Upper lobe of left lung (tissue), 6 donors: ENCODE measurements at regions not wholly inside any gene's neighbourhood (a gene's known extent, or its start where the extent isn't known, plus 50 kb on each side); places are given as distances from the start of the nearest gene placed in this dataset.
A peak's percentile ranks its signal among the peaks of the same experiment; 100 is the strongest.
"Not testable (repeated sequence)": the region's sequence is repeated elsewhere in the genome, so short reads cannot be mapped to it uniquely, and the experiment has no call there.

ENCODE experiments used
- ATAC-seq, 2 donors: fragments of 200-7000 bp; cut with Tn5 transposase; one replicate each; pipeline ENCODE4 v1.9.1; 2022; ENCODE audit warnings: mild to moderate bottlenecking in 2 of 2, moderate library complexity in 2 of 2; ENCODE audit not compliant: low FRiP score in 2 of 2
- DNase-seq, 2 donors: peaks; one replicate each; pipeline ENCODE4 v3.0.0-alpha.2; 2019 to 2020
- H3K27ac ChIP-seq, 4 donors: fragments of 200-600 bp; sonication (generic); one replicate each; pipeline ENCODE4 v1.5.1; 2016 to 2019
- H3K27me3 ChIP-seq, 4 donors: fragments of 200-600 bp; sonication (generic); one replicate each; pipeline ENCODE4 v1.5.1; 2017 to 2019
- H3K36me3 ChIP-seq, 4 donors: fragments of 200-600 bp; sonication (generic); one replicate each; pipeline ENCODE4 v1.5.1; 2016 to 2019
- H3K4me1 ChIP-seq, 4 donors: fragments of 200-600 bp; sonication (generic); one replicate each; pipeline ENCODE4 v1.5.1; 2018 to 2019
- H3K4me3 ChIP-seq, 4 donors: fragments of 200-600 bp; sonication (generic); one replicate each; pipeline ENCODE4 v1.5.1; 2017 to 2019; ENCODE audit warnings: mild to moderate bottlenecking in 2 of 4, moderate library complexity in 1 of 4
- H3K9me3 ChIP-seq, 4 donors: fragments of 200-600 bp; sonication (generic); one replicate each; pipeline ENCODE4 v1.5.1; 2018 to 2019
- CTCF ChIP-seq, 6 experiments: fragments of 450-650 bp in 4 of 6; fragments of 200-600 bp in 2 of 6; sonication (generic) in 2 of 6; IDR thresholded peaks; one replicate each; pipeline ENCODE4 v1.5.1; 2016 to 2019; ENCODE audit warnings: antibody characterized with exemption in 6 of 6
- EP300 ChIP-seq, 4 donors: sonication (generic); formaldehyde crosslinking; IDR thresholded peaks; one replicate each; pipeline ENCODE4 v1.5.1; 2017; ENCODE audit warnings: antibody characterized with exemption in 4 of 4, control low read depth in 2 of 4
- POLR2A ChIP-seq, 4 donors: fragments of 450-650 bp; IDR thresholded peaks; one replicate each; pipeline ENCODE4 v1.5.1; 2016 to 2017; ENCODE audit warnings: antibody characterized with exemption in 4 of 4, mild to moderate bottlenecking in 2 of 4
- POLR2AphosphoS5 ChIP-seq, 2 donors: sonication (generic); formaldehyde crosslinking; IDR thresholded peaks; one replicate each; pipeline ENCODE4 v1.5.1; 2017; ENCODE audit warnings: antibody characterized with exemption in 2 of 2
- WGBS, 2 donors: methylation state at CpG; one replicate each; pipeline ENCODE4 v1.1.5; 2017 to 2018; 5-methylcytosine and 5-hydroxymethylcytosine counted together
- donor health status: DM: no; HTN: no; CAD: no; lungs with moderate emphysema.
- donor health status: DM: no; HTN: yes; CAD: no; lungs with severe emphysema.

GRCh38 chr9:12416716-12417115, 276.5 kb upstream of the TYRP1 start:
- TF ChIP-seq EP300 (IDR thresholded peaks at IDR 0.05) (no peak), CTCF (IDR thresholded peaks at IDR 0.05) (no peak), POLR2A (IDR thresholded peaks at IDR 0.05) (no peak), POLR2AphosphoS5 (IDR thresholded peaks at IDR 0.05) (no peak)
- Histone ChIP-seq H3K4me3 (no peak overlapping the region), H3K27ac (no peak overlapping the region), H3K9me3 (no peaks in the 10 kb centered on the region), H3K27me3 (no peaks in the 10 kb centered on the region), H3K4me1 (peaks cover 0 to 4% (median 0%) of the 10 kb centered on the region in 4 donors), H3K36me3 (no peaks in the 10 kb centered on the region)
- ATAC-seq (no peak), DNase-seq (no peak)
- 78 to 91% methylated on average over 2 of the region's 2 CpGs for WGBS, 2 donors

DNA sequence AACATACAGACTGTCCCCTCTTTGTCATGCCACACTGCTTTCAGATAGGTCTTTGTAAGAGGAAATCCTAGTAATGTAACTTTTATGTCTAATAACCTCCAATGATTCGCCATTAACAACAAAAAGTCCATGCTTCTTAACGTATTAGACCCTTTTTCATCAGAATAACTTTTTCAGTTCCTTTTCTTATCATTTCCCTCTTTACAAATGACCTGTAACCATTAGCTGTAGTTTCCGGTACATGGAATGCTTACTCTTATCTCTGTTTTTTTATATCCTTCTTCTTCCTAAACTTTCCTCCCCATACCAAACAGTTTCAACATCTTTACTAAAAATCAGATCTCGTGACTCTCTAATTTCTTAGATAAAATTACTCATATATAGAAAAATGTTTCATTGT, 268.9 kb upstream of the TYRP1 start:
- Histone ChIP-seq H3K27me3 (no peaks in the 10 kb centered on the region), H3K27ac (no peak overlapping the region), H3K4me3 (no peak overlapping the region), H3K9me3 (no peaks in the 10 kb centered on the region), H3K4me1 (no peaks in the 10 kb centered on the region), H3K36me3 (no peaks in the 10 kb centered on the region)
- TF ChIP-seq POLR2AphosphoS5 (IDR thresholded peaks at IDR 0.05) (no peak), EP300 (IDR thresholded peaks at IDR 0.05) (no peak), CTCF (IDR thresholded peaks at IDR 0.05) (no peak), POLR2A (IDR thresholded peaks at IDR 0.05) (no peak)
- 63 to 64% methylated on average over 4 of the region's 4 CpGs for WGBS, 2 donors
- no peak for ATAC-seq
- no peak for DNase-seq

DNA sequence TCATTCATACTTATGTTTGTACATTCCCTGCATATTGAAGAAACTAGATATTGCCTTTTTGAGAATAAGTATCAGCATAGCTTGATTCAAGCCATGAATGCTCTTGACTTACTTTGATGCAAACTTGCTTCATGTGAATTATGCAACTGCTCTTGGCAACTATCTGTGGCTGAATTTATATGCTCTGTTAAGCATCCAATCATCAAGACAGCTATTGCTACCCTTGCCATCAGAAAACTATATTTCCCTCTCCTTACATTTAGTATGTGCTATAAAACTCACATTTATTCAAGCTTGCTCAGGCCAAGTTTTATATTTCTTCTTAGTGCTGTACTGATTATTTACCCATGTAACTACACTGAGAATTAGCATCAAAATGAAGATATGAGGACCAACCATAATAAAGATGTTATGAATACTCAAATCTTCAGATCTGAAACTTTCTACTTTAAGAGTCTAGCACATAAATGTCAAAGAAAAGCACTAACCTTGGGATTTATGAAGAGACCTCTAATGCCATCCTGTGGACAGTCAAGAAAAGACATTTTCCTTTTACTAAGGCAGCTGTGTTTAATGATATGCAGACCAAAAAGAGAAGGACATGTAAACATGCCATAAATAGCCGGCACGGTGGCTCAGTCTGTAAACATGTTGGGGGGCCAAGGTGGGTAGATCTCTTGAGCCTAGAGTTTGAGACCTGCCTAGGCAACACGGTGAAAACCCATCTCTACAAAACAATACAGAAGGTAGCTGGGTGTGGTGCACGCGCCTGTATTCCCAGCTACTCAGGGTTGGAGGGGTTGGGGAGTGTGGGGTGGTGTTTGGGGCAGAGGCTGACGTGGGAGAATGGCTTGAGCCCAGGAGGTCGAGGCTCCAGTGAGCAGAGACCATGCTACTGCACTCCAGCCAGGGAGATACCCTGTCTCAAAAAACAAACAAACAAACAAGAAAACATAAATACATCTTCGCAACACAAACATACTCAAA, 267.0 kb upstream of the TYRP1 start:
- DNase-seq, result no peak
- TF ChIP-seq EP300 (IDR thresholded peaks at IDR 0.05) (no peak), CTCF (IDR thresholded peaks at IDR 0.05) (peak in 1 of 6 experiments; percentile 9), POLR2AphosphoS5 (IDR thresholded peaks at IDR 0.05) (no peak), POLR2A (IDR thresholded peaks at IDR 0.05) (no peak)
- H3K4me1 ChIP-seq, result no peaks in the 10 kb centered on the region
- H3K27ac ChIP-seq, result no peak overlapping the region
- no peak for ATAC-seq
- no peaks in the 10 kb centered on the region for H3K27me3 ChIP-seq
- 47 to 51% methylated on average over 8 of the region's 8 CpGs for WGBS, 2 donors
- no peak overlapping the region for H3K4me3 ChIP-seq
- H3K9me3 ChIP-seq, result no peaks in the 10 kb centered on the region
- no peaks in the 10 kb centered on the region for H3K36me3 ChIP-seq

DNA sequence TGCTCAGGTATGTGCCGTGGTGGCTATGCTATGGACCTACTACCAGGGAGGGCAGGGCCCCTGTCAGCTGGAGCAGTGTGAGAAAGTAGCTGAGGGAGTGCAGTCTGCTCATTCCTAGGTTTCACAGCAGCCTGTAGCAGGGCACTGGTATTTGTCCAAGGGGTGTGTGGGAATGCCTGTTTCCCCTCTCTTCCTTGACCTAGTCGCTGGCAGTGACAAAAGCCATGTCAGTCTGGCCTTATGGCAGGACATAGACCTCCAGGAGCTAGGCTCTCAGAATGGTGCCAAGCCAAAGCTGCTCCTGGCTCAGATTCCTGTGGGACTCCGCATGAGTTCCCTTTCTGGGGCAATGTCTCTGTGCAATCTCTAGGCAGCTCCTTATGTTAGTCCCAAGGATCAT, 253.9 kb upstream of the TYRP1 start:
- no peaks in the 10 kb centered on the region for H3K27me3 ChIP-seq
- H3K27ac ChIP-seq, result no peak overlapping the region
- H3K4me1 ChIP-seq, result no peaks in the 10 kb centered on the region
- WGBS, 2 donors, result 85 to 93% methylated on average over 1 to 3 of the region's 3 CpGs
- H3K36me3 ChIP-seq, result no peaks in the 10 kb centered on the region
- TF ChIP-seq POLR2AphosphoS5 (IDR thresholded peaks at IDR 0.05) (no peak), POLR2A (IDR thresholded peaks at IDR 0.05) (no peak), EP300 (IDR thresholded peaks at IDR 0.05) (no peak), CTCF (IDR thresholded peaks at IDR 0.05) (no peak)
- H3K4me3 ChIP-seq, result no peak overlapping the region
- ATAC-seq (no peak), DNase-seq (no peak)
- no peaks in the 10 kb centered on the region for H3K9me3 ChIP-seq

- not testable (repeated sequence) for H3K27me3 ChIP-seq, H3K27ac ChIP-seq, DNase-seq, H3K4me1 ChIP-seq, H3K4me3 ChIP-seq, H3K36me3 ChIP-seq, ATAC-seq, H3K9me3 ChIP-seq
- 84 to 88% methylated on average over 6 of the region's 6 CpGs for WGBS, 2 donors
Measured at GRCh38 chr9:12441080-12441479, 252.1 kb upstream of the TYRP1 start.
